Activated T-cell treated with anti-CD3 and anti-CD28 coated beads for 4 hours (primary cell): ENCODE measurements at regions not wholly inside any gene's neighbourhood (a gene's known extent, or its start where the extent isn't known, plus 50 kb on each side); places are given as distances from the start of the nearest gene placed in this dataset.

Experiments used
- DNase-seq: peaks from one replicate; pipeline ENCODE4 v3.0.0-alpha.2; 2020

- no peak for DNase-seq
These were observed 318.0 kb upstream of the GBE1 start for GRCh38 chr3:82079335-82079890.

DNA sequence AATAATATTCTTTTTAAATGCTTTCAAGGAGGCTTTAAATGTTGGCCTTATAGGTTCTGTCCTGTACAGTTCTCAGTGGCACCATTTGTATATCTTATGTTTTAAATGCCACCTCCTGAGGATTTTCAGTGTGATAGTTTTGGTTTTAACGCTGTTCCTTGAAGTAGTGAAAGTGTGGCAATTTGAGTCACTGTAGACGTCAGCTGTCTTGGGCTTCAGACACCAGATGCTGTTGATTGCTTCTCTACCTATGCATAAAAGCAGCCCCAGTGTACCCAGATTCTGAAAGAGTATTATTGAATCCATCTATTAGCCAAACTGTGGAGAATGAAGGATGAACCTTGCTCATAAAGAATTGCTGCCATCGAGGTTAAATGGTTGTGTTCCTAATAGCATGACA is 316.8 kb upstream of the GBE1 start:
- no peak for DNase-seq

DNA sequence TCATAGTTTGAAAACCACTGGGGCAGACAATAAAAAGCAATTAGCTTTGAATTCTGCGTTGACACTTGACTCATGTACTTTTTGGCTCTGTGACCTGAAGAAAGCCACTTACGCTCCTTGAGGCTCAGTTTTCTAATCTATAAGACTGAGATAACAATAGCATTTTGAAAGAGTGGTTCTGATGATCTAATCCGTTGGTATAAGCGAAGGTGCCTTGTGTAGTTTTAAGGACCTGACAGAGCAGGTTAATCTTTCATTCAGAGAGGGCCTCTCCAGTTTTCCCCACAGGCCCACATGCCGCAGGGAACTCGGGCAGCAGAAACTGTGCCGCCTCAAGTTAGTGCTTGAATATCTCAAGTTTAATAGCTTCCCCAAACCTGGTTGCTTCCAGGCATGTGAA is 306.0 kb upstream of the GBE1 start:
- DNase-seq, result no peak

DNA sequence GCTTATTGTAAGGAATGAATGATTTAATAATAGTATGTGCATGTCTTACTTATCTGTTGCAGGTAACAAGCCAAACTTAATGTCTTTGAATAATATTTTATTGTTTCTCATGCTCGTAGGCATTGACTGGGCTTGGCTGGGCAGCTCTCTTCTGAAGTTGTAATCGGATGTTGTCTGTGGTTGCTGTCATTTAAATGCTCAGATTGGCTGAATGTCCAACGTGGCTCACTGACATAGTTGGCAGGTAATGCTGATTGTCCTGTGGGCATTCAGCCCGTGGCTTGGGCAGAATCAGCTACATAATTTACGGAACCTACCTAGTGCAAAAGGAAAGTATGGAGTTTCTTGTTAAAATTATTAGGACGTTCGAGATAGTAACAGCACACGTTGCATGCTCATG is 297.4 kb upstream of the GBE1 start:
- no peak for DNase-seq

DNA sequence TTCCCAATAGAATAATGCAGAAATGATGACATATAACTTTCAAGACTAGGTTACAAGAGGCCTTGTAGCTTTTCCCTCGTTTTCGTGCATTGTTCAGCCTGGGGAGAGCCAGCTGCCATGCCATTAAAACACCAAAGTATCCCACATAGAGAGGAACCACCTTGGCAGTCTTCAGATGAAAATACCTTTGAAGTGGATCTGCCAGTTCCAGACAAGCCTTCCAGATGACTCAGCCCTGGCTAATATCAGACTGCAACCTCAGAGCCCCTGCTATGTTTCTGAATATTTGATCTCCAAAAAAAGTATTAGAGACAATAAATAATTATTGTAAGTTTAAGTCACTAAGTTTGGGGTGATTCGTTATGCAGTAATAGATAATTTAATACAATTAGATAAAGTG is 294.3 kb upstream of the GBE1 start:
- DNase-seq, result no peak

GRCh38 chr3:82054849-82055248 is 293.4 kb upstream of the GBE1 start:
- no peak for DNase-seq

DNA sequence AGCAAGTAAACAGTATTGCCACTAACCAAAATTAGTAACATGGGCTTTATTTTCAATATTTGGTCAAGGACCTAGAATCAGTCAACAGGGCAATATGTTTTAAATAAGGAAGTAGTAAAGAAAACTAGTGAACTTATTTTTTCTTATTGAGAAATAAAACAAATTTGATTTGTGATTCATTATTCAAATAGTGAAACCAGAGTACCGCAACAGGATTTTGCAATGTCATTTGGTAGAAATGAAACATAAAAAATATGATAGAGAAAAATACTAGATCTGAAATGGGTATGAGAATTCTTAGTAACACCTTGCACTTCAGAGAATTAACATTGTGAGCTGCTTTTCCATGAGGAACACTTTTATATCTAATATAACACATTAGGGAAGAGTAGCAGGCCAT is 291.8 kb upstream of the GBE1 start:
- no peak for DNase-seq

- DNase-seq, result no peak
These were observed 288.9 kb upstream of the GBE1 start for GRCh38 chr3:82050382-82050781.

- DNase-seq, result no peak
These were observed 287.3 kb upstream of the GBE1 start for GRCh38 chr3:82048711-82049110.

GRCh38 chr3:82044930-82045705 is 283.7 kb upstream of the GBE1 start:
- no peak for DNase-seq

DNA sequence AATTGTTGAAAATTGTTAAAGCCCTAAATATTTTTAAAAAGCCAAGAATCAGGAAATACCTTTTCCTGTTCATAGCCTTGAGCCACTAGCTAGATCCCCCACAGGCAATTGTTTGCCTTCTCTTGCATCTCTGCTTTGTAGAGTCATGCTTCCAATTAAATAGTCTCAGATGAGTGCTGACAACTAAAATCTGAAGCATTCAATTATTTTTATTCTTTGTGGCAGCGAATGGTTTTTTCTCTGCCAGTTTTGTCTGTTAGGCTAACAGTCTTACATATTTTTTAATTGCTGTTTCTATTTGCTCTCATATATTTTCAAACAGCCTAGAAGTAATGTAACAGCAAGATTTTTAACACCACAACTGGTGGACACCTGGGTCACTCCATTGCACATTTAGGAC is 277.1 kb upstream of the GBE1 start:
- no peak for DNase-seq

DNA sequence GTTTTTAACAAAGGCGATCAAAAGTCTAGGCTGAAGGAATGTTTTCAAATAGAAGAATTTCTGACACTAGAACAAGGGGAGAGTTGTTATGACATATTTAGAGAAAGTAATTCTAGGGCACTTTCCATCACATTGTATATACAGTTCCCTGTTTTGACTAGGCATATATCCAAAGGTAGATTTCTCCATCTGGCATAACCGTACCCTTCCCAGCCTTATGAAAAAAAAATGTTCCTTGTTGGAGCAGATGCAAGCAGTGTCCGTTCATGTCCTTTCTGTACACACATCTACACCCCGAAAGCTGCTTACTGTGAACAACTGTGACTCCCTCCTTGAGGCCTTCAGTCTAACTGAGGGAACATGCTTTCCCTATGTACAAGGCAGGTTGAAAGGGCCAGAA is 271.7 kb upstream of the GBE1 start:
- DNase-seq, result no peak

GRCh38 chr3:82031596-82031995 is 270.2 kb upstream of the GBE1 start:
- no peak for DNase-seq

DNA sequence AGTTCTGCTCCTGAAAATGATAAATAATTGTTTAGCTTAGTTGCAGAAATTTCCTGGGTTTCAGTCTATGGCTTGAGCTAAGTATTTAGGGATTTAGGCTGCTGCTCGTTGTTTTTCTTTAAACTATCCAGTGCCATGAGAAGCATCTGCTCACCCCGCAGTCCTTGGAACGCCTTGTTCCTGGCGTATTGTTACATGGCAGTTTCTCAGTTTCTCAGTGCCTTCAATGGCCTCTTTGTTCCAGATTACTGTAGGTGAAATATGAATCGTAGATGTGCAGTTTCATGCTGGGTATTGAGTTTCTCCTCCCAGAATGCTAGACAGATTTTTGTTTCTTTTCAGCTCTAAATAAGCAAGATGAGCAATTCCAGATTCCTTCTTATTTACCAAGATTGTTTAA is 269.5 kb upstream of the GBE1 start:
- DNase-seq, result no peak

DNA sequence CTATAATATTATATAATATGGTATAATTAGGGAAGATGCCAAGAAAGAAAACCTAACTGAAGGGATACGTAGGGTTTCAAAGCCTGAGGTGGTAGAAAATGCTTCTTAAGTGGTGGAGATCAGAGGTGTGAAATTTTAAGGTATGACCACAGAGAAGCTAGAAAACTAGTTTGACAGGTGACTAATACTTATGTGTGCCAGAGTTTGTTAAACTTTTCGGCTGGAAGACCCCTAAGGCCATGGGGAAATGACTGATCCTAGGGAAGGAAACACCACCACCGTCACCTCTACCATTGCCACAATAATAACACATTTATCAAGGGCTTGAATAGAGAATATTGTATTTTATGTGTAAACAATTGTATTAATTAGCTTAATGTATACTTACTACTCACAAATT is 261.4 kb upstream of the GBE1 start:
- no peak for DNase-seq

GRCh38 chr3:82020282-82020681 is 258.8 kb upstream of the GBE1 start:
- DNase-seq, result no peak

- no peak for DNase-seq
These were observed 253.8 kb upstream of the GBE1 start for GRCh38 chr3:82015241-82015640.

DNA sequence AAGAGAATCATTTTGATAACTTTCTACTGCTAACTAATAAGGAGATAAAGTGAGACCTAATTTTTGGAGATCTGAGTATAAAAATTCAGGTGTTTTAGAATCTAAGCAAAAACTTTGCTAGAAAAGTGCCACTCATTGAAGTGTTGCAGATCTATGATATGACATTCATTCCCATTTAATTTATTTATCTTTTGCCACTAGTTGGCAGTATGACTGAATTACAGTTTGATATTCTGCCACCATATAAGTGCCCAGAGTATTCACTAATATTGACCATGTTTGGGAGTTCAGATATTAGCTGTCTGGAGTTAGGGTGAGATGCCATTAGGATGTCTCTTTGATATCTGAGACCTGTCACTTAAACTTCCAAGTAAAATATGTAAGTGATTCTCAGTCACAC is 251.3 kb upstream of the GBE1 start:
- DNase-seq, result no peak

DNA sequence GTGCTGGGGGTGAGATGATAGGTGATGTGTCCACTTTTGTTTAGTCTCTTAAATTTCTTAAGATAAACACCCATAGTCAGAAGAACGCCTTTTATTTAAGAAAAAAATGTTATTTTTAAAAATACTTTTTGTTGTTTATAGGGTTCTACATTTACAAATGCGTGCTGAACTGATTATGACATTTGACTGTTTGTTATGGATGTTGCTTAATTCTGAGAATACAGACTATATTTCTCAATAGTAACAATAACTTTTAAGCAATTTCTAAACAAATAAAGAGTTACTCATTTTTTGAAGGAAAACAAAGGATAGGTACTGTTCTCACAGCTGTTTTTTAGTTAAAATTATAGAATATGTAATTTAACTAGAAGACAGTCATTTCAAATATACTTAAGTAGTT is 249.9 kb upstream of the GBE1 start:
- no peak for DNase-seq

- DNase-seq, result no peak
These were observed 243.8 kb upstream of the GBE1 start for GRCh38 chr3:82005266-82005665.

GRCh38 chr3:82004266-82004665 is 242.8 kb upstream of the GBE1 start:
- no peak for DNase-seq

- no peak for DNase-seq
These were observed 241.7 kb upstream of the GBE1 start for GRCh38 chr3:82002986-82003642.

GRCh38 chr3:82002491-82002890 is 241.0 kb upstream of the GBE1 start:
- DNase-seq, result no peak

DNA sequence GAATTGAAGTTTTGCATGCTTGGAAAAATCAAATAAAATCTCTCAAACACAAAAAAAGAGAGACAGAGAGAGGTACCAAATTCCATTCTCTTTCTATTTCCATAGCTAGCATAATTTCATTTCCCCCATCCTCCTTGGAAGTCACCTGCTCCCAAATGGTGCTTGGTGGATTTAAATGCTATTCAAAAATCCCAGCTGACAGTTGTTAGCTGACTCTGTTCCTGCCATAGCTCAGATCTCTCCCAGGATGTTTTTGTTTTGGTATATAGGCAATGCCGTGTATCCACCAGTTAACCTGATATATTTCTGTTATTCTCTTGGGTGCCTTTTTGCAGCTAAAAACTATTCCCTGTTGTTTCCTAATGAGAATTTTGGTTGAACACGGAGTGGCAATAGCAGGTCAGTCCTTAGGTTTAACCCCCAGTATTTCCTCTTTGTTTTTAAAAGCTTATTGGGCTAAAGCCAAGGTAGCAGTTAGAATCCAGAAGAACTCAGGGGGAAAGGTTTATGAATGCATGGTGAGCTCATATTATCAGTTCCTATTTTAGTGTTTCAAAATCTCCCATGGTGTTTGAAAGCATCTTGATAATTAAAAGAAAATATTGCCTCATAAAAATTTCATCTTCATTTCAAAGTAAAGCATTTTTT is 240.0 kb upstream of the GBE1 start:
- no peak for DNase-seq
